Fibroblast of villous mesenchyme (primary cell): ENCODE measurements at regions not wholly inside any gene's neighbourhood (a gene's known extent, or its start where the extent isn't known, plus 50 kb on each side); places are given as distances from the start of the nearest gene placed in this dataset.
"Not testable (repeated sequence)": the region's sequence is repeated elsewhere in the genome, so short reads cannot be mapped to it uniquely, and the experiment has no call there.

Source experiments
- DNase-seq: peaks from one replicate; pipeline ENCODE4 v3.0.0-alpha.2; 2010; ENCODE audit warnings: low read depth
- H3K4me3 ChIP-seq: 2 replicates; pipeline ENCODE4 v1.5.1; 2011; ENCODE audit warnings: low read depth, mild to moderate bottlenecking, low read length
- CTCF ChIP-seq: IDR thresholded peaks from 2 replicates; pipeline ENCODE4 v1.5.1; 2012; ENCODE audit warnings: low read depth, mild to moderate bottlenecking, low read length; ENCODE audit not compliant: insufficient read depth

- DNase-seq: no peak
- no peak overlapping the region for H3K4me3 ChIP-seq
These were observed 68.0 kb upstream of the ZNF157 start for GRCh38 chrX:47302396-47302795.

GRCh38 chrX:47306471-47307023 is 63.8 kb upstream of the ZNF157 start:
- H3K4me3 ChIP-seq, DNase-seq: not testable (repeated sequence)

More at GRCh38 chrX:47302396-47302795, 68.0 kb upstream of the ZNF157 start:
- TF ChIP-seq CTCF: no peak

- peak; percentile 66 for DNase-seq
- peak; percentile 66 for TF ChIP-seq CTCF
- no peak overlapping the region for H3K4me3 ChIP-seq
These were observed 58.2 kb upstream of the ZNF157 start for GRCh38 chrX:47311932-47312774.

GRCh38 chrX:47313056-47313455 is 57.3 kb upstream of the ZNF157 start:
- TF ChIP-seq CTCF: no peak

GRCh38 chrX:47316276-47317025 is 53.9 kb upstream of the ZNF157 start:
- TF ChIP-seq CTCF: no peak
- H3K4me3 ChIP-seq: no peak overlapping the region
- DNase-seq: peak; percentile 2

More at GRCh38 chrX:47313056-47313455, 57.3 kb upstream of the ZNF157 start:
- no peak for DNase-seq
- no peak overlapping the region for H3K4me3 ChIP-seq
